SW 1271 (cell line): ENCODE measurements at regions not wholly inside any gene's neighbourhood (a gene's known extent, or its start where the extent isn't known, plus 50 kb on each side); places are given as distances from the start of the nearest gene placed in this dataset.

Experiments
- DNase-seq, 2 experiments: peaks; one replicate each; lab custom pipeline; 2025; lab: John Stamatoyannopoulos, UW

DNA sequence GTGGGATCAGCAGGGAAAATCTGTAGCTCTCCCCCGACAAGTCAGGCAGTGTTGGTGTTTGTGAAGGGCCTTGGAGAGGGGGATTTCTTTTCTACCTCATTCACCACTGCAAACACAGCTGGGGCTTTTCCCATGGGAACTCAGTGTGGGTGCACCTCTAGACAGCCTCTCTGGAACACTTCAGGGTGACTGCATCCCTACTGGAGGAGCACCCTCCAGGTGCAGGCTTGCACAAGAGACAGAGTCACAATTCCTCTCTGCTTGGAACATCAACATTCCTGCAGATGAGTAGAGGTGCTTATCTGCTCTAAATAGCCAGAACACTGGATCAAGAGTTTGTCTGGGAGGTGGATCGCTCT, 72.7 kb upstream of the AKAP13 start:
- DNase-seq = no peak

DNA sequence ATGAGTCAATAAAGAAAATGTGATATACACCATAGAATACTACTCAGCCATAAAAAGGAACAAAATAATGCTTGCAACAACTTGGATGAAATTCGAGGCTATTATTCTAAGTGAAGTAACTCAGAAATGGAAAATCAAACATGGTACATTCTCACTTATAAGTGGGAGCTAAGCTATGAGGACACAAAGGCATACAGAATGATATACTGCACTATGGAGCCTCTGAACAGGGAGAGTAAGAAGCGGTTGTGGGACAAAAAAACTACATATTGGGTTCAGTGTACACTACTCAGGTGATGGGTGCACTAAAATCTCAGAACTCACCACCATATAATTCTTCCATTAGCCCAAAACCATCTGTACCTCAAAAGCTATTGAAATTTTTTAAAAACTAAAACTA, 68.8 kb upstream of the AKAP13 start:
- no peak for DNase-seq

- DNase-seq = peak in 1 of 2 experiments; percentile 19
These were observed 67.9 kb upstream of the AKAP13 start for GRCh38 chr15:85312486-85312885.

DNA sequence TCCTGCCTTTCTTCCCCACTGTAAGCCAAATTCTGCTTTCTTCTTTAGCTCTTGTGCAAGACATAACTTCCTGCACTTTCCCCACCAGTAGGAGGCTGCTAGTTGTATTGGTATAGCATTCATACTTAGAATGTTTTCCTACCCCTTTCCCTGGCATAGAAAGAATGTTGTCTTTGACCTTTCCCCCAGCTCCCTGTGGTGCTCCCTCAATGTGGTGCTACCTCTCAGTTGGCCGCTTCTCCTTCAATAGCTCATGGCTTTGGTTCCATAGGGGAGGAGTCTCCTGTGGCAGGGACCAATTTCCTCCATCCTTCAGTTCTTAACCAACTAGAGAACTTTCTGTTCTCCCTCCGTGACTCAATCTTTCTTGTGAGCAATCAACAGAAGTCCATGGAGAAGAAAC, 67.5 kb upstream of the AKAP13 start:
- DNase-seq = peak in 1 of 2 experiments; percentile 37

GRCh38 chr15:85313339-85313738, 67.1 kb upstream of the AKAP13 start:
- DNase-seq = no peak

GRCh38 chr15:85314146-85314545, 66.3 kb upstream of the AKAP13 start:
- DNase-seq = no peak

DNA sequence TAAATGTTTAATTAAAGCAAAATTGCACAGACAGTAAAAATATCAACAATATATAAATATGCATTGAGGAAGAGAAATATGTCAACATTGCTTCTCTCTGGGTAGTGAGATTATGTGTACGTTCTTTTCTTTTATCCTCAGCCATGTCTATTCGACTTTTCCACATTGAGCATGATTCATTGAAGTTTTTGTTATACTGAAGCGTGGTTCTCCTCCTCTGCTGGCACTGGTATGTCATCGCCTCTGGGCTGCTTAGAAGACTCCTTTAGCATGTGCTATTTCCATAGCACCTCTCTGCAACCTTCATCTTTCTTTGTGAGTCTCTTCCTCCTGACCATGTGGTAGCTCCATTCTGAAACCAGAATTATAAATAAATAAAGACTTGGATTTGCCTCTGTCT, 65.8 kb upstream of the AKAP13 start:
- no peak for DNase-seq

GRCh38 chr15:85316244-85316934, 64.0 kb upstream of the AKAP13 start:
- no peak for DNase-seq

- DNase-seq = peak; percentile 82 to 96
These were observed 62.2 kb upstream of the AKAP13 start for GRCh38 chr15:85318048-85318731.

DNA sequence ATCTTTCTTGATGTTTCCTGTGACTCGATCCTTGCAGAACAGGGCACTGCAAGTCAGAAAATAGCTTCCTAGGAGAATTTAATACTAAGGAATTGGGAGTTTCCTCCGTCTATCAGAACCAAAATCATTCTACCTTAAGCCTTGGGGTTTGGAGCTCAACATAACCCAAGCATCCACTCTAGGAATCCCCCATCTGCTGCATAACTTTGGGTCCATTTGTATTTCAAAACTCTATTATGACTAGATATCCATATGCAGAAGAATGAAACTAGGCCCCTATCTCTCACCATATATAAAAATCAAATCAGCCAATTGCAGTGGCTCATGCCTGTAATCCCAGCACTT, 61.7 kb upstream of the AKAP13 start:
- no peak for DNase-seq

- no peak for DNase-seq
These were observed 56.2 kb upstream of the AKAP13 start for GRCh38 chr15:85324202-85324601.

DNA sequence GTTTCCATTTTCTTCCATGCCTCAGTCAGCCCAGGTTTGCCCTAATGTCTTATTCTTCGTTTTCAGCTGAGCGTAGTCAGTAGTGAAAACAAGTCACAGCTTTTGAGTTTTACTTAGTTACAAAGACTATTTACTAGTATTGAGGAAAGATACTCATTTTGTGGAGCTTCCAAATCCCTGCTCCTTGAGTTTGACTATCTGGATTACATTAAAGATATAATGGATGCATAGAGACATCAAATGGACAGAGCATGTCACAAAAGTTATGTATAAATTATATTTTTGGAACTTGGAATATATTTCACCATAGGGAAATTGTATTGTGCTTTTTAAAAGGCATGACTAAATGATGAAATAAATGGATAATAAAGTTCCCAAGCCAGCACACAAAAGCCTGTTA, 54.6 kb upstream of the AKAP13 start:
- no peak for DNase-seq

GRCh38 chr15:85326291-85326690, 54.1 kb upstream of the AKAP13 start:
- DNase-seq = no peak

- DNase-seq = no peak
These were observed 52.6 kb upstream of the AKAP13 start for GRCh38 chr15:85327820-85328219.

DNA sequence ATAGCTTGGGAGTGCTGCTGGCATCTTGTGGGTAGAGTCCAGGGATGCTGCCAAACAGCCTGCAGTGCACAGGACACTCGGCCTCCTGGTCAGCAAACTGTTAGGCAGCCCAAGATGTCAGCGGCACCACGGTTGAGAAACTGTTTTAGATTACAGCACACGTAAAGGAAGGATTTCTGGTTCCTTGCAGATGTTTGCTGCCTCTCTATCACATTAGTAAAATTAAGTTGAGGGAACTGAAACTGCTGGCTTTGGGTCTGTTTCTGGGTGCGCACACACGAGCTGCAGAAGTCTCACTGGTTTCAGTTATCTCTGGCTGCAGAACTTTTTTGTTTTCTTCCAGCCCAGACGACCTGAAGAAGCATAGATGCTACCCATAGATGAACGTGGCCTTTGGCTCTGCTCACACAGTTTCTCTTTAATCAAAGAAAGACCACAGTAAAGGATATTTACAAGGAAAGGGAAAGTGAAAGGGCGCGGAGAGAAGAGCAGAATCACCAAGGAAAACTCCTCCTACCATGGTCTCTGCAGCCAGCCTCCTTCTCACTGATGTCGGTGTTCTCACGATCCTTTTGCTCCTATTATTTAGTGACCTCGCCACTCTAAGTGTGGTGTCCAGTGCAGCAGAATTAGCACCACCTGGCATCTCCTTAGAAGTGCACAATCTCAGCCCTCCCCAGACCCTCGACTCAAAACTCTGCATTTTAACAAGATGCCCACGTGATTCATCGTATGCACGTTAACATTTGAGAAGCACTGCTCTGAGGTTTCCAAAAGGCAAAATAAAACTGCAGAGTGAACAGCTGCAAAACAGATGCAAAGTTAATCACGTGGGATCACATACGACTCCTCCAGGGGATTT, 50.6 kb upstream of the AKAP13 start:
- DNase-seq = no peak
